GM13976 (cell line): ENCODE measurements at regions not wholly inside any gene's neighbourhood (a gene's known extent, or its start where the extent isn't known, plus 50 kb on each side); places are given as distances from the start of the nearest gene placed in this dataset.

Source experiments
- DNase-seq: peaks from one replicate; pipeline ENCODE4 v3.0.0; 2012; ENCODE audit warnings: low spot score
- CTCF ChIP-seq: IDR thresholded peaks from 2 replicates; pipeline ENCODE4 v1.5.1; 2012; ENCODE audit warnings: borderline replicate concordance, mild to moderate bottlenecking; ENCODE audit not compliant: insufficient read depth; ENCODE audit errors: extremely low read depth, missing control alignments, control extremely low read depth
- in situ Hi-C: fragments of 300-500 bp; cut with MboI; formaldehyde crosslinking; loops from one replicate; pipeline ENCODE4 v1.12.0; 2022; ENCODE audit warnings: low sequenced_read_pairs, mixed read lengths, inconsistent platforms; ENCODE audit not compliant: unreplicated experiment

GRCh38 chr6:85705220-85705619 is 62.5 kb upstream of the SYNCRIP start:
- DNase-seq: no peak
- no peak for TF ChIP-seq CTCF
- in situ Hi-C loops: no loop called here

GRCh38 chr6:85703406-85703805 is 60.7 kb upstream of the SYNCRIP start:
- TF ChIP-seq CTCF: no peak
- DNase-seq: no peak
- in situ Hi-C loops: no loop called here
